ENCODE measurements at regions not wholly inside any gene's neighbourhood (a gene's known extent, or its start where the extent isn't known, plus 50 kb on each side); places are given as distances from the start of the nearest gene placed in this dataset.

DNA sequence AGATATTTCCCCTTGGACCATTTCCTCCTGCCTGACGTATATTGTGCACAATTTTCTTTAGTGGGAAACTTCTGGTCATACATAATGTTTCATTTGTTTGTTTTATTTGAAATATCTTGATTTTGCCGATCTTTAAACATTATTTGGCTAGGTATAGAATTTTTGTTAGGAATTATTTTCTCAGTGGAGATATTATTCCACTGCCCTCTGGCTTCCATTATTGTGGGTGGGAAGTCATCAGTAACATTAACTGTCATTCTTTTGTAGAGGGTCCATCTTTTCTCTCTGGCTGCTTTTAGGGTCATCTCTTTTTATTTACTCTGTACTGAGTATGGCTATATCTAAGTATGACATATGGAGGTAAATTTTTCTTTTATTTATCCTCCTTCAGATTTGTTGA lies 135.5 kb upstream of the LIPC start:
- Histone ChIP-seq H3K27me3 (no peaks in the 10 kb centered on the region), H3K27ac (no peak overlapping the region), H3K4me1 (no peaks in the 10 kb centered on the region), H3K36me3 (no peaks in the 10 kb centered on the region), H3K4me3 (no peak overlapping the region), H3K9me3 (peaks cover 0 to 9% (median 2%) of the 10 kb centered on the region in 4 donors)
- 45 to 77% (median 70%) methylated on average over 2 of the region's 2 CpGs for WGBS, 5 donors
- TF ChIP-seq EP300 (IDR thresholded peaks at IDR 0.05) (no peak), CTCF (IDR thresholded peaks at IDR 0.05) (no peak), POLR2A (IDR thresholded peaks at IDR 0.05) (no peak), POLR2AphosphoS5 (IDR thresholded peaks at IDR 0.05) (no peak)
- no peak for DNase-seq
- intact Hi-C loops (cut with DNase I; ENCODE audit: low total_unique reads), result no loop called here

GRCh38 chr15:58297639-58298038 lies 134.2 kb upstream of the LIPC start:
- Histone ChIP-seq H3K27ac (no peak overlapping the region), H3K4me3 (no peak overlapping the region), H3K9me3 (peaks cover 0 to 2% (median 0%) of the 10 kb centered on the region in 4 donors), H3K27me3 (no peaks in the 10 kb centered on the region), H3K4me1 (peaks cover 0 to 4% (median 0%) of the 10 kb centered on the region in 4 donors), H3K36me3 (no peaks in the 10 kb centered on the region)
- intact Hi-C loops (cut with DNase I; ENCODE audit: low total_unique reads), result no loop called here
- DNase-seq, result no peak
- TF ChIP-seq CTCF (IDR thresholded peaks at IDR 0.05), result no peak
- WGBS, 5 donors, result 87 to 91% (median 88%) methylated on average over 1 of the region's 1 CpG

DNA sequence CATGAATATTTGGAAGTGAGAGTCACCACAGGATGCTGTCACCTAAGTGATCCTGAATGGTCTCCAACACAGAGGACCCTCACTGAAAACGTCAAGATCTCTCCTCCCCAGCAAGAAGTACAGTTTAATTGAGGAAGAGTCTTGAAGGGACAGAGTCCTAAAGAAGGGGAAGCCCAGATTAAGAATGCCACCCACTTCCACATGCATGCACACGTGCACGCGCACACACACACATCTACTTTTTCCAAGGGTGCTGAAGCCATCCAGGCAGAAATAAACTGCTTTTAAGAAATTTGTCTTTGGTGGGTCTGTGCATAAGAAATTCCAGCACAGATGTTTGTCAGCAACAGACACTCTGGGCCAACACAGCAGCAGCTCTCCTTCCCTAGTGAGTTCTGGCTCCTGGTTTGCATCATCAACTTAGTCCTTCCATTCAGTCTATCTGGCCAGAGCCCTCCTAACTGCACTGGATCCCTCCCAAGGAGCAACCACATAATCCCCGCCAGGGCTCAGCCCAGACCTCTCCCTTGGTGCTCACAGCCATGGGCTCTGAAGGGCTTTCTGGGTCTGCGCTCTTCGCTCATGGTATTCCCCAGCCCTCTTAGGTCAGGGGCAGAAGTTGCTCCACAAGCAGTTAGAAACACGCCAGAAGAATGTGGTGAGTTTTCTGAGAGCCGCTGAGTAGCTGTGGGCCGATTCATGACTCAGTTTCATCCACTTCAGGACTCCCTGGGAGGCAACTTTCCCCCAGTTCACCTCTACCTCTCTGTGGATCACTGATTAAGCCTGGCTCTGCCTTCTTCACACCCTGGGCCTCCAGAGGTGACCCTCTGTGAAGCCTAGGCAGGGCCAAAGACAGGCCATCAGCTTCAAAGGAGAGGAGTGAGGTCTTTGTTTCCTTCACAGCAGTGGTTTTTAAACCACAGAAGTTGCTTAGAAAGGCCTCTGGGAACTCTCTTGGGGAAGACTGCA lies 132.6 kb upstream of the LIPC start:
- H3K27ac ChIP-seq, result no peak overlapping the region
- H3K9me3 ChIP-seq, result no peaks in the 10 kb centered on the region
- no peak overlapping the region for H3K4me3 ChIP-seq
- TF ChIP-seq CTCF (IDR thresholded peaks at IDR 0.05) (no peak), EP300 (IDR thresholded peaks at IDR 0.05) (no peak), POLR2A (IDR thresholded peaks at IDR 0.05) (no peak), POLR2AphosphoS5 (IDR thresholded peaks at IDR 0.05) (no peak)
- no peak for DNase-seq
- H3K36me3 ChIP-seq, result no peaks in the 10 kb centered on the region
- H3K4me1 ChIP-seq, result peaks cover 0 to 4% (median 0%) of the 10 kb centered on the region in 4 donors
- 79 to 91% (median 84%) methylated on average over 10 of the region's 10 CpGs for WGBS, 5 donors
- intact Hi-C loops (cut with DNase I; ENCODE audit: low total_unique reads), result no loop called here
- no peaks in the 10 kb centered on the region for H3K27me3 ChIP-seq

- WGBS, 5 donors, result 71 to 89% (median 83%) methylated on average over 1 of the region's 1 CpG
- DNase-seq, result no peak
- no peaks in the 10 kb centered on the region for H3K36me3 ChIP-seq
- H3K27me3 ChIP-seq, result no peaks in the 10 kb centered on the region
- TF ChIP-seq POLR2A (IDR thresholded peaks at IDR 0.05) (no peak), EP300 (IDR thresholded peaks at IDR 0.05) (no peak), CTCF (IDR thresholded peaks at IDR 0.05) (no peak), POLR2AphosphoS5 (IDR thresholded peaks at IDR 0.05) (no peak)
- H3K9me3 ChIP-seq, result no peaks in the 10 kb centered on the region
- no peak overlapping the region for H3K4me3 ChIP-seq
- no peak overlapping the region for H3K27ac ChIP-seq
- H3K4me1 ChIP-seq, result peaks cover 0 to 9% (median 2%) of the 10 kb centered on the region in 4 donors
- intact Hi-C loops (cut with DNase I; ENCODE audit: low total_unique reads), result no loop called here
These were observed 129.0 kb upstream of the LIPC start for GRCh38 chr15:58302832-58303231.
